ENCODE measurements at regions not wholly inside any gene's neighbourhood (a gene's known extent, or its start where the extent isn't known, plus 50 kb on each side); places are given as distances from the start of the nearest gene placed in this dataset.
A peak's percentile ranks its signal among the peaks of the same experiment; 100 is the strongest.

- peak in 3 of 12 donors; percentile 9 to 33 (median 9) for TF ChIP-seq CTCF (IDR thresholded peaks at IDR 0.05)
- TF ChIP-seq POLR2A (IDR thresholded peaks at IDR 0.05): no peak
Measured at GRCh38 chr6:137341681-137342195, 122.6 kb upstream of the IFNGR1 start.
